K562 (cell line): ENCODE measurements at regions not wholly inside any gene's neighbourhood (a gene's known extent, or its start where the extent isn't known, plus 50 kb on each side); places are given as distances from the start of the nearest gene placed in this dataset.

Source experiments
- ATAC-seq: fragments of 200-7000 bp; cut with Tn5 transposase; 3 replicates; pipeline ENCODE4 v1.9.1; 2020; ENCODE audit warnings: moderate library complexity
- BruUV-seq: library from RNA; stranded (reverse); fragments of 400-500 nt; replicated peaks from 2 replicates; lab custom pipeline; 2021; lab: Mats Ljungman, UMichigan
- CTCF ChIA-PET: fragments of 300-600 bp; formaldehyde crosslinking; extraction: SDS; loops from one replicate; lab custom pipeline; 2021; ENCODE audit warnings: low intra/inter-chr PET ratio; lab: Yijun Ruan, JAX
- POLR2A ChIA-PET: fragments of 300-600, 350-650 bp; sonication (Branson Sonifier 250); formaldehyde crosslinking; extraction: SDS; loops from one replicate; lab custom pipeline; 2021; ENCODE audit warnings: antibody characterized with exemption, inconsistent platforms; lab: Yijun Ruan, JAX
- DNase-seq, 4 experiments: peaks; one replicate each; pipeline versions ENCODE4 v3.0.0 to v3.0.0-alpha.2; 2011 to 2018; ENCODE audit warnings: low spot score in 3 of 4, mixed read lengths in 3 of 4; ENCODE audit errors: extremely low read depth in 1 of 4
- FAIRE-seq: peaks from 2 replicates; lab custom pipeline; 2011; peaks lifted over from hg19 to GRCh38; lab: Jason Lieb, UNC
- H2AFZ ChIP-seq: 2 replicates; pipeline ENCODE4 v1.6.0; 2011; ENCODE audit warnings: low read depth, low read length, control low read depth, inconsistent platforms
- H3K27ac ChIP-seq: fragments of 200-600 bp; 3 replicates; pipeline ENCODE4 v1.8.0; 2011; ENCODE audit warnings: low read depth, mild to moderate bottlenecking, control low read depth, inconsistent platforms, low read length, moderate library complexity, mixed read lengths; ENCODE audit errors: extremely low read depth
- H3K27me3 ChIP-seq, 2 experiments: fragments of 300-600 bp in 1 of 2; 2 replicates in 1 of 2; 3 replicates in 1 of 2; pipeline versions ENCODE4 v1.6.0 to v1.8.0; 2011; ENCODE audit warnings: inconsistent platforms in 2 of 2, low read length in 2 of 2, mild to moderate bottlenecking in 1 of 2, mixed read lengths in 1 of 2, moderate library complexity in 1 of 2; ENCODE audit not compliant: control insufficient read depth in 2 of 2, insufficient read depth in 2 of 2
- H3K36me3 ChIP-seq: fragments of 300-600 bp; 3 replicates; pipeline ENCODE4 v1.8.0; 2011; ENCODE audit warnings: mild to moderate bottlenecking, low read length, inconsistent platforms; ENCODE audit not compliant: control insufficient read depth, insufficient read depth
- H3K4me1 ChIP-seq, 2 experiments: fragments of 200-600 bp in 1 of 2; replicated peaks in 1 of 2; 2 replicates in 1 of 2; 3 replicates in 1 of 2; pipeline versions ENCODE4 v1.5.1 to v1.8.0; 2011; ENCODE audit warnings: inconsistent platforms in 2 of 2, low read length in 2 of 2, mild to moderate bottlenecking in 1 of 2, mixed read lengths in 1 of 2, moderate library complexity in 1 of 2; ENCODE audit not compliant: control insufficient read depth in 2 of 2, insufficient read depth in 2 of 2
- H3K4me2 ChIP-seq: 2 replicates; pipeline ENCODE4 v1.6.1; 2011; ENCODE audit warnings: low read length, control low read depth, inconsistent platforms, mixed read lengths; ENCODE audit not compliant: insufficient read depth
- H3K4me3 ChIP-seq: fragments of 200-600 bp; sonication (generic), shearing (Covaris generic); 2 replicates; pipeline ENCODE4 v1.5.1; 2016; ENCODE audit warnings: control low read depth, inconsistent platforms
- H3K79me2 ChIP-seq: fragments of 200-600 bp; 3 replicates; pipeline ENCODE4 v1.8.0; 2011; ENCODE audit warnings: low read length, inconsistent platforms; ENCODE audit not compliant: control insufficient read depth, insufficient read depth
- H3K9ac ChIP-seq, 2 experiments: 2 replicates each; pipeline versions ENCODE4 v1.6.0 to v1.6.1; 2011; ENCODE audit warnings: low read depth in 2 of 2, low read length in 2 of 2, control low read depth in 1 of 2, inconsistent platforms in 1 of 2, mild to moderate bottlenecking in 1 of 2, mixed read lengths in 1 of 2; ENCODE audit not compliant: insufficient read depth in 1 of 2
- H3K9me1 ChIP-seq: one replicate; pipeline ENCODE4 v1.6.0; 2011; ENCODE audit warnings: inconsistent platforms, mild to moderate bottlenecking, low read length, moderate library complexity; ENCODE audit not compliant: control insufficient read depth, insufficient read depth
- H3K9me3 ChIP-seq: replicated peaks from 2 replicates; pipeline ENCODE4 v1.5.1; 2011; ENCODE audit warnings: low read depth, low read length, inconsistent platforms; ENCODE audit not compliant: control insufficient read depth, insufficient read depth
- H4K20me1 ChIP-seq: replicated peaks from 2 replicates; pipeline ENCODE4 v1.6.1; 2011; ENCODE audit warnings: low read length, inconsistent platforms, mixed read lengths; ENCODE audit not compliant: control insufficient read depth, insufficient read depth
- EP300 ChIP-seq: IDR thresholded peaks from 2 replicates; pipeline ENCODE4 v1.6.1; 2012; ENCODE audit warnings: low read length, improper control_type of control experiment
- ETV6 ChIP-seq, 3 experiments: fragments of 150-350 bp in 1 of 3; sonication (generic) in 1 of 3; formaldehyde crosslinking in 1 of 3; IDR thresholded peaks; 2 replicates each; pipeline versions ENCODE4 v1.6.1 to v1.8.0; 2014 to 2022; ENCODE audit warnings: borderline replicate concordance in 2 of 3, low read depth in 2 of 3, antibody characterized with exemption in 1 of 3, low read length in 1 of 3, mild to moderate bottlenecking in 1 of 3, missing genetic modification reagents in 1 of 3
- HMG20A ChIP-seq: fragments of 450-650 bp; formaldehyde crosslinking; conservative IDR thresholded peaks from 2 replicates; pipeline ENCODE4 v1.4.0; 2020; ENCODE audit warnings: mild to moderate bottlenecking, mixed read lengths
- JUNB ChIP-seq: fragments of 450-650 bp; formaldehyde crosslinking; conservative IDR thresholded peaks from 2 replicates; pipeline ENCODE4 v1.4.0; 2020; ENCODE audit warnings: mild to moderate bottlenecking
- KDM2B ChIP-seq: fragments of 250-450 bp; sonication (Bioruptor Pico); IDR thresholded peaks from 2 replicates; pipeline ENCODE4 v1.8.0; 2021; ENCODE audit warnings: mild to moderate bottlenecking, moderate library complexity
- MLLT1 ChIP-seq, 2 experiments: fragments of 450-650 bp; IDR thresholded peaks; 2 replicates each; pipeline ENCODE4 v1.6.1; 2016
- NR2C2 ChIP-seq, 2 experiments: fragments of 200-800 bp in 1 of 2; sonication (Bioruptor generic) in 1 of 2; sonication (generic) in 1 of 2; formaldehyde crosslinking in 1 of 2; IDR thresholded peaks; 2 replicates each; pipeline versions ENCODE4 v1.6.1 to v1.8.0; 2016 to 2022; ENCODE audit warnings: mild to moderate bottlenecking in 1 of 2, missing compliant biosample characterization in 1 of 2, missing genetic modification characterization in 1 of 2, missing genetic modification reagents in 1 of 2
- SMARCE1 ChIP-seq: fragments of 450-650 bp; IDR thresholded peaks from 2 replicates; pipeline ENCODE4 v1.7.1; 2016; ENCODE audit warnings: mild to moderate bottlenecking
- ZKSCAN1 ChIP-seq: fragments of 150-350 bp; IDR thresholded peaks from 2 replicates; pipeline ENCODE4 v1.6.1; 2016; ENCODE audit warnings: low read depth, low read length
- ZSCAN29 ChIP-seq: fragments of 450-650 bp; IDR thresholded peaks from 2 replicates; pipeline ENCODE4 v1.6.1; 2017
- WGBS: fragments of 100-300 bp; shearing (Covaris generic); methylation state at CpG from one replicate; pipeline ENCODE4 v1.1.6; 2016; ENCODE audit warnings: low coverage, mixed read lengths; ENCODE audit not compliant: insufficient coverage; ENCODE audit errors: missing lambda C conversion rate; 5-methylcytosine and 5-hydroxymethylcytosine counted together
- in situ Hi-C: fragments of 300-500 bp; cut with MboI; formaldehyde crosslinking; loops from 4 replicates; pipeline ENCODE4 v1.15.0; 2018; ENCODE audit warnings: inconsistent platforms, mixed read lengths
- intact Hi-C: fragments of 100-400 bp; cut with micrococcal nuclease; formaldehyde crosslinking; loops from 2 replicates; pipeline ENCODE4 v1.14.2; 2022

- Histone ChIP-seq H3K4me3 (no peak overlapping the region), H3K9me1 (no peaks in the 10 kb centered on the region), H3K9me3 (no peaks in the 10 kb centered on the region), H3K27ac (no peak overlapping the region), H3K36me3 (no peaks in the 10 kb centered on the region), H3K4me2 (no peak overlapping the region), H4K20me1 (no peaks in the 10 kb centered on the region), H2AFZ (peak overlapping the region; percentile 25; the same call in 1 of the 2 replicates), H3K4me1 (peaks cover 0 to 13% of the 10 kb centered on the region in 2 experiments; a peak in 4 of 5 replicates), H3K79me2 (no peaks in the 10 kb centered on the region)
- ChIA-PET CTCF (no interaction called here), POLR2A (interaction anchor here (1.0 to 1.8 kb wide), 2 partner anchors 10 to 11 kb away, joined by 5 to 7 read pairs; no protein-coding TSS in a partner anchor)
- DNase-seq (no peak), FAIRE-seq (no peak), ATAC-seq (no peak)
- no TSS peak for BruUV-seq
- intact Hi-C loops, result no loop called here
- in situ Hi-C loops, result no loop called here
- TF ChIP-seq NR2C2 (CRISPR knock-in tag; IDR thresholded peaks at IDR 0.05), result no peak
- 0 out of 2 replicates have a peak, but pooled peaks have one; percentile 10 for TF ChIP-seq NR2C2 (tag; IDR thresholded peaks at IDR 0.05)
- no peak for TF ChIP-seq ZKSCAN1
- TF ChIP-seq, all 486 proteins: peak for 1
- Histone ChIP-seq H3K27me3 (peaks cover 2 to 3% of the 10 kb centered on the region in 2 experiments; a peak in 3 of 5 replicates), H3K9ac (no peak overlapping the region)
- WGBS, result 17% methylated on average over 1 of the region's 1 CpG
Observed at GRCh38 chr5:71932131-71932654, 175.1 kb upstream of the MAP1B start.

- Histone ChIP-seq H3K79me2 (no peaks in the 10 kb centered on the region), H3K9me3 (no peaks in the 10 kb centered on the region), H4K20me1 (no peaks in the 10 kb centered on the region), H3K4me3 (no peak overlapping the region), H3K27ac (no peak overlapping the region), H3K27me3 (peaks cover 2 to 5% of the 10 kb centered on the region in 2 experiments; a peak in 3 of 5 replicates), H3K9me1 (no peaks in the 10 kb centered on the region), H3K9ac (no peak overlapping the region), H3K4me2 (peak overlapping the region; percentile 50), H2AFZ (peak overlapping the region; percentile 25; the same call in 1 of the 2 replicates), H3K36me3 (no peaks in the 10 kb centered on the region), H3K4me1 (peaks cover 0 to 13% of the 10 kb centered on the region in 2 experiments; a peak in 4 of 5 replicates)
- no TSS peak for BruUV-seq
- peak; percentile 72 for FAIRE-seq
- intact Hi-C loops, result no loop called here
- DNase-seq, result peak; percentile 23 to 72 (median 40)
- CTCF ChIA-PET, result no interaction called here
- POLR2A ChIA-PET, result interaction anchor here (0.6 to 1.8 kb wide), 6 partner anchors 10 to 150 kb away, joined by 3 to 7 read pairs (median 4); no protein-coding TSS in a partner anchor
- peak; percentile 83 for ATAC-seq
- WGBS, result 1% methylated on average over 7 of the region's 8 CpGs
- in situ Hi-C loops, result no loop called here
- no peak for TF ChIP-seq ETV6 (IDR thresholded peaks at IDR 0.05; ENCODE audit: borderline replicate concordance in 1 of 2, low read depth in 2 of 2, low read length in 1 of 2)
- TF ChIP-seq ETV6 (CRISPR knock-in tag; IDR thresholded peaks at IDR 0.05; ENCODE audit: borderline replicate concordance), result no peak
- TF ChIP-seq JUNB, result no peak
- peak; percentile 52; the same call in 1 of the 2 replicates for TF ChIP-seq EP300
- TF ChIP-seq MLLT1 (IDR thresholded peaks at IDR 0.05), result no peak
- TF ChIP-seq ZSCAN29, result no peak
- TF ChIP-seq KDM2B (CRISPR knock-in tag), result no peak
- peak; percentile 59; the same call in 1 of the 2 replicates for TF ChIP-seq SMARCE1
- TF ChIP-seq HMG20A (CRISPR knock-in tag), result no peak
Observed at GRCh38 chr5:71932655-71933338, 174.5 kb upstream of the MAP1B start.
